IPS-15b (cell line): ENCODE measurements at regions not wholly inside any gene's neighbourhood (a gene's known extent, or its start where the extent isn't known, plus 50 kb on each side); places are given as distances from the start of the nearest gene placed in this dataset.

Experiments
- H3K27me3 ChIP-seq: one replicate; pipeline ENCODE4 v1.6.1; 2013; ENCODE audit warnings: low read length; ENCODE audit not compliant: control insufficient read depth, insufficient read depth
- H3K36me3 ChIP-seq: one replicate; pipeline ENCODE4 v1.6.1; 2013; ENCODE audit warnings: low read length; ENCODE audit not compliant: control insufficient read depth, insufficient read depth
- H3K4me1 ChIP-seq: one replicate; pipeline ENCODE4 v1.6.1; 2013; ENCODE audit warnings: mild to moderate bottlenecking, low read length; ENCODE audit not compliant: control insufficient read depth, insufficient read depth
- H3K4me3 ChIP-seq: one replicate; pipeline ENCODE4 v1.5.1; 2013; ENCODE audit warnings: low read depth, low read length
- H3K9ac ChIP-seq: one replicate; pipeline ENCODE4 v1.6.1; 2013; ENCODE audit warnings: low read depth, mild to moderate bottlenecking, low read length
- H3K9me3 ChIP-seq: one replicate; pipeline ENCODE4 v1.6.1; 2013; ENCODE audit warnings: mild to moderate bottlenecking, low read length; ENCODE audit not compliant: control insufficient read depth, insufficient read depth

- Histone ChIP-seq H3K36me3 (no peaks in the 10 kb centered on the region), H3K4me1 (no peaks in the 10 kb centered on the region), H3K4me3 (no peak overlapping the region), H3K9me3 (no peaks in the 10 kb centered on the region), H3K9ac (no peak overlapping the region), H3K27me3 (no peaks in the 10 kb centered on the region)
These were observed 379.1 kb downstream of the ANKRD50 start for GRCh38 chr4:124333466-124333865.

- no peaks in the 10 kb centered on the region for H3K4me1 ChIP-seq
- no peak overlapping the region for H3K4me3 ChIP-seq
- no peaks in the 10 kb centered on the region for H3K9me3 ChIP-seq
- H3K9ac ChIP-seq: no peak overlapping the region
- H3K27me3 ChIP-seq: no peaks in the 10 kb centered on the region
- H3K36me3 ChIP-seq: no peaks in the 10 kb centered on the region
These were observed 378.4 kb downstream of the ANKRD50 start for GRCh38 chr4:124334119-124334518.

- H3K36me3 ChIP-seq: no peaks in the 10 kb centered on the region
- H3K4me3 ChIP-seq: no peak overlapping the region
- no peaks in the 10 kb centered on the region for H3K9me3 ChIP-seq
- H3K4me1 ChIP-seq: no peaks in the 10 kb centered on the region
- H3K9ac ChIP-seq: no peak overlapping the region
- no peaks in the 10 kb centered on the region for H3K27me3 ChIP-seq
These were observed 374.7 kb downstream of the ANKRD50 start for GRCh38 chr4:124337874-124338273.

- no peaks in the 10 kb centered on the region for H3K27me3 ChIP-seq
- H3K36me3 ChIP-seq: no peaks in the 10 kb centered on the region
- H3K9ac ChIP-seq: no peak overlapping the region
- H3K9me3 ChIP-seq: no peaks in the 10 kb centered on the region
- H3K4me3 ChIP-seq: no peak overlapping the region
- H3K4me1 ChIP-seq: no peaks in the 10 kb centered on the region
These were observed 368.8 kb downstream of the ANKRD50 start for GRCh38 chr4:124343661-124344171.

GRCh38 chr4:124372916-124373315, 339.6 kb downstream of the ANKRD50 start:
- Histone ChIP-seq H3K4me3 (no peak overlapping the region), H3K4me1 (no peaks in the 10 kb centered on the region), H3K9ac (no peak overlapping the region), H3K27me3 (no peaks in the 10 kb centered on the region), H3K36me3 (no peaks in the 10 kb centered on the region), H3K9me3 (no peaks in the 10 kb centered on the region)

GRCh38 chr4:124386163-124386562, 326.4 kb downstream of the ANKRD50 start:
- Histone ChIP-seq H3K36me3 (no peaks in the 10 kb centered on the region), H3K4me1 (no peaks in the 10 kb centered on the region), H3K9ac (no peak overlapping the region), H3K27me3 (no peaks in the 10 kb centered on the region), H3K4me3 (no peak overlapping the region), H3K9me3 (no peaks in the 10 kb centered on the region)

- H3K4me3 ChIP-seq: no peak overlapping the region
- no peak overlapping the region for H3K9ac ChIP-seq
These were observed 325.9 kb downstream of the ANKRD50 start for GRCh38 chr4:124386648-124387047.

GRCh38 chr4:124389591-124389990, 322.9 kb downstream of the ANKRD50 start:
- Histone ChIP-seq H3K4me1 (no peaks in the 10 kb centered on the region), H3K9ac (no peak overlapping the region), H3K27me3 (no peaks in the 10 kb centered on the region), H3K9me3 (no peaks in the 10 kb centered on the region), H3K36me3 (no peaks in the 10 kb centered on the region), H3K4me3 (no peak overlapping the region)

More at GRCh38 chr4:124386648-124387047, 325.9 kb downstream of the ANKRD50 start:
- H3K4me1 ChIP-seq: no peaks in the 10 kb centered on the region
- H3K36me3 ChIP-seq: no peaks in the 10 kb centered on the region
- H3K9me3 ChIP-seq: no peaks in the 10 kb centered on the region
- H3K27me3 ChIP-seq: no peaks in the 10 kb centered on the region

- H3K4me1 ChIP-seq: no peaks in the 10 kb centered on the region
- no peak overlapping the region for H3K9ac ChIP-seq
- H3K36me3 ChIP-seq: no peaks in the 10 kb centered on the region
- no peaks in the 10 kb centered on the region for H3K27me3 ChIP-seq
- H3K4me3 ChIP-seq: no peak overlapping the region
- H3K9me3 ChIP-seq: no peaks in the 10 kb centered on the region
These were observed 321.7 kb downstream of the ANKRD50 start for GRCh38 chr4:124390861-124391260.

- Histone ChIP-seq H3K9me3 (no peaks in the 10 kb centered on the region), H3K4me3 (no peak overlapping the region), H3K36me3 (no peaks in the 10 kb centered on the region), H3K4me1 (peaks cover 5% of the 10 kb centered on the region), H3K9ac (no peak overlapping the region), H3K27me3 (no peaks in the 10 kb centered on the region)
These were observed 316.2 kb downstream of the ANKRD50 start for GRCh38 chr4:124396333-124396732.

- Histone ChIP-seq H3K4me1 (peaks cover 5% of the 10 kb centered on the region), H3K9me3 (no peaks in the 10 kb centered on the region), H3K4me3 (no peak overlapping the region), H3K36me3 (no peaks in the 10 kb centered on the region), H3K9ac (no peak overlapping the region), H3K27me3 (no peaks in the 10 kb centered on the region)
These were observed 310.9 kb downstream of the ANKRD50 start for GRCh38 chr4:124401606-124402005.

GRCh38 chr4:124409044-124409443, 303.5 kb downstream of the ANKRD50 start:
- no peaks in the 10 kb centered on the region for H3K36me3 ChIP-seq
- H3K4me1 ChIP-seq: no peaks in the 10 kb centered on the region
- no peaks in the 10 kb centered on the region for H3K9me3 ChIP-seq
- H3K4me3 ChIP-seq: no peak overlapping the region
- H3K27me3 ChIP-seq: no peaks in the 10 kb centered on the region
- H3K9ac ChIP-seq: no peak overlapping the region
